GM19455 (cell line): ENCODE measurements at regions not wholly inside any gene's neighbourhood (a gene's known extent, or its start where the extent isn't known, plus 50 kb on each side); places are given as distances from the start of the nearest gene placed in this dataset.
A peak's percentile ranks its signal among the peaks of the same experiment; 100 is the strongest.

Experiments
- ATAC-seq: cut with Tn5 transposase; IDR thresholded peaks from one replicate; pipeline ENCODE4 v1.9.1; 2021; ENCODE audit not compliant: unreplicated experiment

DNA sequence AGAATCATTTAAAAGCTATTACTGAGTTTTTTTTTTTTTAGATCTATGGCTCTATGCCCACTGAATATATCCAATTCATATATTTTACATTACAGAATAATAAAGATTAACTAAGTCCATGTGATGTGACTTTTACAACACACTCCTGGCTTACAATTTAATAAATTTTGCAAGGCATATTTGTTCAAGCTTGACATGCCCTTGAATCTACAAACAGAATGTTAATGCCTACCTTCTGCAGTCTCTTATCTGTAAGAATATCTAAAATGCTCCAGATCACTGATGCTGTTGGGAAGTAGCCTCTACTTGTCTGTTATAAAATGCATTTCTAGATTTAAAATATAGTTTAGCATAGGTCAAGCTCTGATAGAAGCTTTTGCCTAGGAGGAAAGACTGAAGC is 100.7 kb upstream of the RASGEF1B start:
- ATAC-seq: no peak

- ATAC-seq: no peak
Observed at GRCh38 chr4:81571105-81571504, 99.4 kb upstream of the RASGEF1B start.

GRCh38 chr4:81566161-81566591 is 94.5 kb upstream of the RASGEF1B start:
- no peak for ATAC-seq

DNA sequence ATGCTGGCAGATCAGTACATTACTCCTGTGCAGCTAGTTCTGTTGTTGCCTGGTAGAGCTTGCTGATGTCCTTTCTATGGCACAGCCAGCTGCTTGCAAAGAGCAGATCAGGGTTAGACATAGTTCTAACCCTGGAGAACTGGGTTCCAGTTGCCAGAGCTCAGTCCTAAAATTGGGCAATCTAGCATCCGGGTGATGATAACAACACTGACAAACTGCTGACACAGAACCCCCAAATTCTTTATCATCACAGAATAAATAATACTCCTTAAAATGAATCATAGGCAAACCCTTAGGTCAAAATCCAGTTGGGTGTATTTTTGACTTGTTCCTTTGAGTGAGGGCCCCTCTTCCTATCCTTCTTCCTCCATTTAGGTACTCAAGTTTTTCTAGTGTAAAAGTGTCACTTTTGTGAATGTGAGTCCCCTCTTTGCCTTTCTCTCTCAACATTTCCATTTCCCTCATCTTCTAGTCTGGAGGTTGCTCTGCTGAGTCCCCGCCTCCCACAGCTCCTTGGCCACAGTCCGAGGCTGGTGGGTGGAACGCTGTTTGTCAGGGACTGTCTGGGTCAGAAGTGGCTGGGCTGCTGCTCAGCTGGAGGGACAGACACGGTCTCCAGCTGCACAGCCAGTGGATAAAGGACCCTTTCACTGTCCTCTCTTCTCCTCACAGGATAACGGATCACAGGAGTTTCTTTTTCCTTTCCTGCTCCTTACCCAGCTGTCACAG is 93.6 kb upstream of the RASGEF1B start:
- no peak for ATAC-seq

DNA sequence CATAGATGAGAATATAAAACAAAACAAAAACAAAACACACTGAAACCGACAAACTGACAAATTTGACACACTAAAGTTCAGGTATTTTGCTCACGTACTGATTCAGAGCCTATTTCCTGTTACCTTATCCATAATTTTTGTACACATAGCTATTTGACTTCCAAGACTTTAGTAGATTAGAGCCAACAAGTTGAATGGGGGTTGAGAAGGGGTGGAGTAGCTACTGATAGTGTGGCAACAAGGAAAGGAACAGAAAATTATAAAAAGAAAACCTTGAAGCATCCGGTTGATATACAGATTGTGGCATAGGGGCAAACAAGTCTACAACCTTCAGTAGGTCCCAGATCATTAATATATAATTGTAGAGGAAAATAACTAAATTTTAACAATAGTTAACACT is 92.3 kb upstream of the RASGEF1B start:
- no peak for ATAC-seq

GRCh38 chr4:81562093-81562492 is 90.4 kb upstream of the RASGEF1B start:
- peak; percentile 91 for ATAC-seq

DNA sequence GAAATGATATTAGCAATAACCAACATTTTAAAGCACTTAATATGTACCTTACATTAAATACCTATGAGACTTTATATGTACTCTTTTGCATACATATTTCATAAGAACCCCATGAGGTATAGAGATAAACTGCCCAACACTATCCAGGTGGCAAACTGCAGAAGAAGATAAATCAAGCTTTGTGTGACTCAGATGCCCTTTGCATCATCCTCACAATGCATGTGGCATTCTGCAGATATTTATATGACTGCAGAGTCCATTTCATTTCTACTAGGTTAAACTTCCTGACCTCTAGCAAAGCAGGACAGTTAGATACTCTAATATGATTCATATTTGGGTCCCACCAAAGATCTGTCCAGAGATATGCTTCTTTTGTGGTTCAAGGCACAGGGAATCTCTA is 85.6 kb upstream of the RASGEF1B start:
- no peak for ATAC-seq

- no peak for ATAC-seq
Observed at GRCh38 chr4:81555489-81555888, 83.8 kb upstream of the RASGEF1B start.

- ATAC-seq: no peak
Observed at GRCh38 chr4:81552086-81552485, 80.4 kb upstream of the RASGEF1B start.

GRCh38 chr4:81550388-81550859 is 78.7 kb upstream of the RASGEF1B start:
- no peak for ATAC-seq

GRCh38 chr4:81549984-81550383 is 78.3 kb upstream of the RASGEF1B start:
- ATAC-seq: no peak

DNA sequence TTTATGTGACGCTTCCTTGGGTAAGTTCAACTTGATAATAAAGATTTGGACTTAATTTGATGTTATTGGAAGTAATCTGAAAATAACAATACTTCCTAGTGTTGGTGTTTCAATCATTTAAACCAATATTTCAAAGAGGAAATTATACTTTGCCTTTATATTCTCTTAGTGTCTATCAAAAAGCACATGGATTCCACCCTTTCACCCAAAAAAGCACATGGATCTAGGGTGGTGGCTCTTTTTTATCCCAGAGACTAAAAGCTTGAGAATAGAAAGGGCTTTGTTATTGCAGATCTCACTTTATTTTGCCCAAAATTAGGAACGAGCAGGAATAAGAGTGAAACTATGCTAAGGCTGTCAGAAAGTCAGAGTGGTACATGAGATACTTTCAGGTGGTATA is 75.1 kb upstream of the RASGEF1B start:
- no peak for ATAC-seq

- no peak for ATAC-seq
Observed at GRCh38 chr4:81541161-81541945, 69.6 kb upstream of the RASGEF1B start.

- ATAC-seq: no peak
Observed at GRCh38 chr4:81538716-81539427, 67.2 kb upstream of the RASGEF1B start.

GRCh38 chr4:81531410-81531809 is 59.7 kb upstream of the RASGEF1B start:
- ATAC-seq: no peak

DNA sequence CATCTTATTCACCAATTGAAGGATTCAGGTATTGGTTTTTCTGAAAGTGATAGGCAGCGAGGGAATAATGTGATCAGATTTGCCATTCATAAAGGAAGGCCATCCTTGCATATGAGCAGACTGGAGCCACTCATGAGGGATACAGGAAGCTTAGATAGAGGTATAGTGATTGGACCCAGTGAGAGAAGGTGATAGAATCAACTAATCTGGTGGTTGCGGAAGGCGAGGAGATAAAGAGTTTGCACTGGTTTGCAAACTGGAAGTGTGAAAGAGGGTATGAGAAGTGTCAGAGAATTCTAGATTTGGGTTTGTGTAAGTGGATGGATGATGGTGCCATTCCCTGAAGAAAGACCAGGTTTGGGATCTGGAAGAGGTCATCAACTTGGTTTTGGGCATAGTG is 57.3 kb upstream of the RASGEF1B start:
- no peak for ATAC-seq

DNA sequence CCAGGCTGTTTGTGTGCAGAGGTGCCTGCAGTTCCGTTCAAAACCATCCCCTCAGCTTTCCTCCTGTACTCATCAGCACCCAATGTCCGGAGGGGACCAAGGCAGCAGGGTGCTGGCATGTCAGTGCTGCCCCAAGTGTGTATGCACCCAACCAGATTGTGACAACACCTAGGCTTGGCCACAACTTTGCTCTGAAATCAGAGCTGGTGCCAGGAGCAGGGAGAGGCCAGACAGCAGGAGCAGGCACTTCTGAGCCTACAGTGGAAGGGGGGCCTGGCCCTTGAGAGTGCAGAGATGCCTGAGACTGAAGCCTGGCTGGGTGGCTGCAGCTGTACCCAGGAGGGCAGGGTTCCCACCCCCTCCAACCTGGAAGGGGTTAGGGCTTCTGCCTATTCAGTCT is 56.5 kb upstream of the RASGEF1B start:
- ATAC-seq: no peak

DNA sequence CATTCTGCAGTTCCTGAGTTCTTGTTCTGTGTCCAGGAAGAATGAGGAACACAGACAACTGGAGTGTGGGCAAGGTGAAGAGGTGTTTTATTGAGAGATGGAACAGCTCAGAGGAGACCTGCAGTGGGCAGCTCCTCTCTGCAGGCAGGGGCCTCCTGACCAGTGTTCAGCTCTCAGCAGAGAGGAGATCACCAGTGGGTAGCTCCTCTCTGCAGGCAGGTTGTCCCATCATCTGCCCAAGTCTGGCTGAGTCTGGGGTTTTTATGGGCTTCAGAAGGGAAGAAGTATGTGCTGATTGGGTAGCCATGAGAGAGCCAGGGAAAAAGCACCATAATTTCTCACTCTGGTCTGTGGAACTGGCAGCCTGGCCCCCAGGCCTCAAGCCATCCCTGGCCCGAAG is 56.0 kb upstream of the RASGEF1B start:
- ATAC-seq: no peak

GRCh38 chr4:81527115-81527514 is 55.4 kb upstream of the RASGEF1B start:
- no peak for ATAC-seq

- no peak for ATAC-seq
Observed at GRCh38 chr4:81526706-81527105, 55.0 kb upstream of the RASGEF1B start.

DNA sequence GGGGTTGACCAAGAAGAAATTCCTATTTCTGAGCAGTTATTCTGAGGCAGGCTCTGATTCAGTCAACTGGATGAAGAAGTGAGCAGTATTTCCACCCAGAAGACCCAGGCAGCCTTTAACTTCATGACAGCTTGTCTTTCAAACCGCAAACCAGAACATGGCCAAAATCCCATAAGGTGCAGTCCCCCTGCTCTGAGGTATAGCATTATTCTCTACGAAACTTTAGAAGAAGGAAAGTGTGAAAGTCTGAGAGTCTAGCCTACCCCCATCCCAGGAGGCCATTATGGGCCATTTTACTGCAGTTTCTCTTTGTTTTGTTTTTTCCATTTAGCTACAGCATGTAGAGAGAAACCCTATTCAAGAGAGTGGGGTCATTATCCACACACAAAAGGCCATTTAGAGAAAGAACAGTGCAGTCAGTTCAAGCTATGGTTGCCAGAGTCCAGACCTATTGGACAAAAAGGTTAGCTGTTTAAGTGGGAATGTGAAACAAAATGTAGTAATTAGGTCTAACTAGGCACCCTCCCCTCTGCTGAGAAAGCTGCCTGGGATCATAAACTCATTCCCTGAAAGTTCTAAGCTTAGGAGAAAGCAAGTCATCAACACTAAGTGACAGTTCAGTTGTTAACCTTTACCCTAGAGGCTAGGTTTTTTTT is 52.1 kb upstream of the RASGEF1B start:
- ATAC-seq: no peak
